Natural killer cell treated with Interleukin-12 subunit alpha and Interleukin-12 subunit beta and Interleukin-15 and Interleukin-18, amount 100 ng/mL, for 72 hours (primary cell): ENCODE measurements at regions not wholly inside any gene's neighbourhood (a gene's known extent, or its start where the extent isn't known, plus 50 kb on each side); places are given as distances from the start of the nearest gene placed in this dataset.

Experiments
- ATAC-seq, 2 donors: fragments of 150-1000 bp; cut with Tn5 transposase in 1 of 2; sonication (Bioruptor Pico), chemical (Tn5 transposase) in 1 of 2; 2 replicates each; pipeline ENCODE4 v1.10.0; 2021
- DNase-seq: peaks from one replicate; pipeline ENCODE4 v3.0.0; 2022; ENCODE audit warnings: low spot score
- H3K27ac Mint-ChIP-seq, 2 donors: 1 replicate in 1 of 2; 2 replicates in 1 of 2; pipeline ENCODE4 v1.8.0; 2022; ENCODE audit warnings: mixed read lengths in 2 of 2, mild to moderate bottlenecking in 1 of 2, moderate library complexity in 1 of 2
- H3K27me3 Mint-ChIP-seq, 2 donors: 1 replicate in 1 of 2; 2 replicates in 1 of 2; pipeline ENCODE4 v1.8.0; 2022; ENCODE audit warnings: mixed read lengths in 2 of 2
- H3K36me3 Mint-ChIP-seq: one replicate; pipeline ENCODE4 v1.8.0; 2022; ENCODE audit warnings: mixed read lengths
- H3K4me1 Mint-ChIP-seq, 2 donors: 1 replicate in 1 of 2; 2 replicates in 1 of 2; pipeline ENCODE4 v1.8.0; 2022; ENCODE audit warnings: low read depth in 2 of 2, mixed read lengths in 2 of 2, mild to moderate bottlenecking in 1 of 2
- H3K4me3 Mint-ChIP-seq: one replicate; pipeline ENCODE4 v1.8.0; 2022; ENCODE audit warnings: mixed read lengths
- H3K9me3 Mint-ChIP-seq: 2 replicates; pipeline ENCODE4 v1.8.0; 2022; ENCODE audit warnings: mixed read lengths

GRCh38 chr10:111824128-111824527 lies 359.4 kb downstream of the GPAM start:
- no peaks in the 10 kb centered on the region for H3K9me3 Mint-ChIP-seq

GRCh38 chr10:111830359-111830758 lies 353.2 kb downstream of the GPAM start:
- Mint-ChIP-seq H3K4me1 (no peaks in the 10 kb centered on the region), H3K27me3 (no peaks in the 10 kb centered on the region), H3K27ac (no peak overlapping the region), H3K36me3 (no peaks in the 10 kb centered on the region), H3K9me3 (no peaks in the 10 kb centered on the region), H3K4me3 (no peak overlapping the region)
- DNase-seq = no peak
- ATAC-seq = no peak

More at GRCh38 chr10:111824128-111824527, 359.4 kb downstream of the GPAM start:
- H3K27ac Mint-ChIP-seq = no peak overlapping the region
- H3K27me3 Mint-ChIP-seq = no peaks in the 10 kb centered on the region
- ATAC-seq (no peak), DNase-seq (no peak)
- H3K4me1 Mint-ChIP-seq = no peaks in the 10 kb centered on the region
- H3K4me3 Mint-ChIP-seq = no peak overlapping the region
- H3K36me3 Mint-ChIP-seq = no peaks in the 10 kb centered on the region

GRCh38 chr10:111831058-111831457 lies 352.5 kb downstream of the GPAM start:
- H3K27me3 Mint-ChIP-seq = no peaks in the 10 kb centered on the region
- H3K9me3 Mint-ChIP-seq = no peaks in the 10 kb centered on the region
- no peak for DNase-seq
- H3K36me3 Mint-ChIP-seq = no peaks in the 10 kb centered on the region
- H3K4me3 Mint-ChIP-seq = no peak overlapping the region
- ATAC-seq = no peak
- H3K4me1 Mint-ChIP-seq = no peaks in the 10 kb centered on the region
- no peak overlapping the region for H3K27ac Mint-ChIP-seq

GRCh38 chr10:111833251-111833650 lies 350.3 kb downstream of the GPAM start:
- Mint-ChIP-seq H3K27ac (no peak overlapping the region), H3K27me3 (no peaks in the 10 kb centered on the region), H3K36me3 (no peaks in the 10 kb centered on the region), H3K9me3 (no peaks in the 10 kb centered on the region), H3K4me1 (no peaks in the 10 kb centered on the region), H3K4me3 (no peak overlapping the region)
- no peak for DNase-seq
- no peak for ATAC-seq

GRCh38 chr10:111835574-111835973 lies 348.0 kb downstream of the GPAM start:
- peaks cover 4% of the 10 kb centered on the region for H3K9me3 Mint-ChIP-seq
- H3K4me1 Mint-ChIP-seq = no peaks in the 10 kb centered on the region
- no peak overlapping the region for H3K4me3 Mint-ChIP-seq
- DNase-seq (no peak), ATAC-seq (no peak)
- no peak overlapping the region for H3K27ac Mint-ChIP-seq
- H3K27me3 Mint-ChIP-seq = no peaks in the 10 kb centered on the region
- H3K36me3 Mint-ChIP-seq = no peaks in the 10 kb centered on the region

- Mint-ChIP-seq H3K4me1 (no peaks in the 10 kb centered on the region), H3K4me3 (no peak overlapping the region), H3K27me3 (no peaks in the 10 kb centered on the region), H3K36me3 (no peaks in the 10 kb centered on the region), H3K9me3 (peaks cover 4% of the 10 kb centered on the region), H3K27ac (no peak overlapping the region)
- ATAC-seq (no peak), DNase-seq (no peak)
Observed at GRCh38 chr10:111836064-111836463, 347.5 kb downstream of the GPAM start.

- DNase-seq = no peak
- no peak for ATAC-seq
- Mint-ChIP-seq H3K36me3 (no peaks in the 10 kb centered on the region), H3K4me1 (no peaks in the 10 kb centered on the region), H3K4me3 (no peak overlapping the region), H3K9me3 (peaks cover 4% of the 10 kb centered on the region), H3K27me3 (no peaks in the 10 kb centered on the region), H3K27ac (no peak overlapping the region)
Observed at GRCh38 chr10:111836571-111836970, 347.0 kb downstream of the GPAM start.

- H3K4me1 Mint-ChIP-seq = no peaks in the 10 kb centered on the region
- H3K9me3 Mint-ChIP-seq = peaks cover 4% of the 10 kb centered on the region
- no peaks in the 10 kb centered on the region for H3K27me3 Mint-ChIP-seq
- H3K36me3 Mint-ChIP-seq = no peaks in the 10 kb centered on the region
- H3K4me3 Mint-ChIP-seq = no peak overlapping the region
- DNase-seq (no peak), ATAC-seq (no peak)
- H3K27ac Mint-ChIP-seq = no peak overlapping the region
Observed at GRCh38 chr10:111837086-111837485, 346.5 kb downstream of the GPAM start.

GRCh38 chr10:111837985-111838384 lies 345.6 kb downstream of the GPAM start:
- H3K36me3 Mint-ChIP-seq = no peaks in the 10 kb centered on the region
- no peak overlapping the region for H3K4me3 Mint-ChIP-seq
- H3K27me3 Mint-ChIP-seq = no peaks in the 10 kb centered on the region
- no peak overlapping the region for H3K27ac Mint-ChIP-seq
- H3K4me1 Mint-ChIP-seq = no peaks in the 10 kb centered on the region
- ATAC-seq = no peak
- no peak for DNase-seq
- H3K9me3 Mint-ChIP-seq = peaks cover 4% of the 10 kb centered on the region

- H3K9me3 Mint-ChIP-seq = peaks cover 4% of the 10 kb centered on the region
- H3K27me3 Mint-ChIP-seq = no peaks in the 10 kb centered on the region
Observed at GRCh38 chr10:111840546-111840945, 343.0 kb downstream of the GPAM start.

GRCh38 chr10:111852801-111853200 lies 330.8 kb downstream of the GPAM start:
- H3K27ac Mint-ChIP-seq = no peak overlapping the region
- peaks cover 15% of the 10 kb centered on the region for H3K9me3 Mint-ChIP-seq
- no peaks in the 10 kb centered on the region for H3K4me1 Mint-ChIP-seq
- ATAC-seq (no peak), DNase-seq (no peak)
- no peak overlapping the region for H3K4me3 Mint-ChIP-seq
- no peaks in the 10 kb centered on the region for H3K27me3 Mint-ChIP-seq
- peaks cover 2% of the 10 kb centered on the region for H3K36me3 Mint-ChIP-seq

More at GRCh38 chr10:111840546-111840945, 343.0 kb downstream of the GPAM start:
- no peak overlapping the region for H3K27ac Mint-ChIP-seq
- H3K36me3 Mint-ChIP-seq = no peaks in the 10 kb centered on the region
- no peak overlapping the region for H3K4me3 Mint-ChIP-seq
- H3K4me1 Mint-ChIP-seq = no peaks in the 10 kb centered on the region
- DNase-seq (no peak), ATAC-seq (no peak)

- Mint-ChIP-seq H3K4me3 (no peak overlapping the region), H3K36me3 (no peaks in the 10 kb centered on the region), H3K27me3 (no peaks in the 10 kb centered on the region), H3K27ac (no peak overlapping the region), H3K4me1 (no peaks in the 10 kb centered on the region), H3K9me3 (peaks cover 17% of the 10 kb centered on the region)
- DNase-seq = no peak
- ATAC-seq = no peak
Observed at GRCh38 chr10:111856631-111857030, 326.9 kb downstream of the GPAM start.

GRCh38 chr10:111865550-111865949 lies 318.0 kb downstream of the GPAM start:
- H3K27ac Mint-ChIP-seq = no peak overlapping the region
- H3K4me1 Mint-ChIP-seq = no peaks in the 10 kb centered on the region
- no peaks in the 10 kb centered on the region for H3K36me3 Mint-ChIP-seq
- H3K9me3 Mint-ChIP-seq = peaks cover 9% of the 10 kb centered on the region
- no peak for DNase-seq
- ATAC-seq = no peak
- no peak overlapping the region for H3K4me3 Mint-ChIP-seq
- H3K27me3 Mint-ChIP-seq = no peaks in the 10 kb centered on the region

GRCh38 chr10:111871458-111871857 lies 312.1 kb downstream of the GPAM start:
- Mint-ChIP-seq H3K27ac (no peak overlapping the region), H3K27me3 (no peaks in the 10 kb centered on the region), H3K4me1 (no peaks in the 10 kb centered on the region), H3K36me3 (no peaks in the 10 kb centered on the region), H3K9me3 (peaks cover 11% of the 10 kb centered on the region), H3K4me3 (no peak overlapping the region)
- DNase-seq (no peak), ATAC-seq (no peak)

- H3K27ac Mint-ChIP-seq = no peak overlapping the region
- no peak for DNase-seq
- no peaks in the 10 kb centered on the region for H3K27me3 Mint-ChIP-seq
- H3K4me1 Mint-ChIP-seq = no peaks in the 10 kb centered on the region
- H3K4me3 Mint-ChIP-seq = no peak overlapping the region
- no peak for ATAC-seq
- H3K36me3 Mint-ChIP-seq = no peaks in the 10 kb centered on the region
- peaks cover 11% of the 10 kb centered on the region for H3K9me3 Mint-ChIP-seq
Observed at GRCh38 chr10:111872591-111872990, 311.0 kb downstream of the GPAM start.
